ENCODE measurements at regions not wholly inside any gene's neighbourhood (a gene's known extent, or its start where the extent isn't known, plus 50 kb on each side); places are given as distances from the start of the nearest gene placed in this dataset.

GRCh38 chr4:154958121-154958520 is 177.0 kb downstream of the RBM46 start:
- H3K27ac ChIP-seq (ENCODE audit: low read length), result no peak overlapping the region
- no peak for TF ChIP-seq RAD21 (conservative IDR thresholded peaks at IDR 0.05)
- TF ChIP-seq MXI1 (conservative IDR thresholded peaks at IDR 0.05; ENCODE audit: poor library complexity, severe bottlenecking), result no peak
- TF ChIP-seq POLR2AphosphoS5 (IDR thresholded peaks at IDR 0.05), result no peak
- TF ChIP-seq EP300 (conservative IDR thresholded peaks at IDR 0.05; ENCODE audit: poor library complexity, severe bottlenecking), result no peak
- TF ChIP-seq TAF1 (IDR thresholded peaks at IDR 0.05; ENCODE audit: low read depth), result no peak
- no peak for TF ChIP-seq CTCF (IDR thresholded peaks at IDR 0.05; ENCODE audit: poor library complexity, severe bottlenecking)
- no peak for TF ChIP-seq SMC3 (conservative IDR thresholded peaks at IDR 0.05; ENCODE audit: poor library complexity)
- TF ChIP-seq REST (IDR thresholded peaks at IDR 0.05; ENCODE audit: borderline replicate concordance), result no peak
- no peak for TF ChIP-seq EZH2 (IDR thresholded peaks at IDR 0.05; ENCODE audit: borderline replicate concordance, insufficient read depth, low read length, poor library complexity, severe bottlenecking)

GRCh38 chr4:154958621-154959358 is 177.7 kb downstream of the RBM46 start:
- Histone ChIP-seq H3K9me3 (ENCODE audit: low read length) (no peaks in the 10 kb centered on the region), H4K20me1 (ENCODE audit: insufficient read depth) (no peaks in the 10 kb centered on the region), H3K9me2 (ENCODE audit: insufficient read depth, low read length) (no peaks in the 10 kb centered on the region), H2AFZ (ENCODE audit: low read depth, low read length) (no peak overlapping the region), H3K27ac (ENCODE audit: low read length) (no peak overlapping the region), H3K4me2 (ENCODE audit: low read length) (no peak overlapping the region), H3K27me3 (ENCODE audit: insufficient read depth, low read depth, low read length) (no peaks in the 10 kb centered on the region), H3K9ac (ENCODE audit: low read length) (no peak overlapping the region), H3K36me3 (ENCODE audit: insufficient read depth, low read length) (no peaks in the 10 kb centered on the region), H3K79me2 (replicated peaks; ENCODE audit: insufficient read depth, low read length) (no peaks in the 10 kb centered on the region), H3F3A (ENCODE audit: insufficient read depth, low read length, poor library complexity, severe bottlenecking) (no peaks in the 10 kb centered on the region), H3K4me3 (ENCODE audit: low read length) (no peak overlapping the region)
- TF ChIP-seq TAF1 (IDR thresholded peaks at IDR 0.05; ENCODE audit: low read depth) (no peak), SMC3 (conservative IDR thresholded peaks at IDR 0.05; ENCODE audit: poor library complexity) (no peak), POLR2AphosphoS5 (IDR thresholded peaks at IDR 0.05) (no peak), RAD21 (conservative IDR thresholded peaks at IDR 0.05) (no peak), MXI1 (conservative IDR thresholded peaks at IDR 0.05; ENCODE audit: poor library complexity, severe bottlenecking) (no peak), EZH2 (IDR thresholded peaks at IDR 0.05; ENCODE audit: borderline replicate concordance, insufficient read depth, low read length, poor library complexity, severe bottlenecking) (no peak), EP300 (conservative IDR thresholded peaks at IDR 0.05; ENCODE audit: poor library complexity, severe bottlenecking) (no peak)

More at GRCh38 chr4:154958121-154958520, 177.0 kb downstream of the RBM46 start:
- Histone ChIP-seq H2AFZ (ENCODE audit: low read depth, low read length) (no peak overlapping the region), H3K27me3 (ENCODE audit: insufficient read depth, low read depth, low read length) (no peaks in the 10 kb centered on the region), H3K36me3 (ENCODE audit: insufficient read depth, low read length) (no peaks in the 10 kb centered on the region), H4K20me1 (ENCODE audit: insufficient read depth) (no peaks in the 10 kb centered on the region), H3K4me3 (ENCODE audit: low read length) (no peak overlapping the region), H3K9me2 (ENCODE audit: insufficient read depth, low read length) (no peaks in the 10 kb centered on the region), H3K79me2 (replicated peaks; ENCODE audit: insufficient read depth, low read length) (no peaks in the 10 kb centered on the region), H3F3A (ENCODE audit: insufficient read depth, low read length, poor library complexity, severe bottlenecking) (no peaks in the 10 kb centered on the region), H3K4me2 (ENCODE audit: low read length) (no peak overlapping the region), H3K9me3 (ENCODE audit: low read length) (no peaks in the 10 kb centered on the region), H3K9ac (ENCODE audit: low read length) (no peak overlapping the region)
